GM18867 (cell line): ENCODE measurements at regions not wholly inside any gene's neighbourhood (a gene's known extent, or its start where the extent isn't known, plus 50 kb on each side); places are given as distances from the start of the nearest gene placed in this dataset.
"Not testable (repeated sequence)": the region's sequence is repeated elsewhere in the genome, so short reads cannot be mapped to it uniquely, and the experiment has no call there.

Source experiments
- ATAC-seq: cut with Tn5 transposase; IDR thresholded peaks from one replicate; pipeline ENCODE4 v1.9.1; 2021; ENCODE audit warnings: mild to moderate bottlenecking, moderate library complexity; ENCODE audit not compliant: unreplicated experiment

DNA sequence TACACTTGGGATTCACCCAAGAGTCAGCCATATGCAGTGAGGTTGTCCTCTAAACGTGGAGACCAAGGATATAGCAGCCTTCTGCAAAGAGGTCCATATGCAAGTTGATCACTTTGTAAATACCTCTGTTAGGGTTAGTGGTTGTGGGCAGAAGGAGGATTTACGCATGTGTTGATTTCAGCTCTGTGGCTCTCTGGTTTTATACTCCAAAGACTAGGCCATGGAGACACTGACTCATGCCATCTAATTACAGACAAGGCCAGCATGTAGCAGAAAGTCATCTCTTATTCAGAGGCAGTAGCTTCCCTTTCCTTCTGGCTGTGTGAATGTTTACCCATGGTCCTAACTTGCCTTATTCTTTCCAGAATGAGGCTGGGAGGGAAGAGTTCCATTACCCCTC is 140.9 kb upstream of the GOLGA6L4 start:
- ATAC-seq, result not testable (repeated sequence)

DNA sequence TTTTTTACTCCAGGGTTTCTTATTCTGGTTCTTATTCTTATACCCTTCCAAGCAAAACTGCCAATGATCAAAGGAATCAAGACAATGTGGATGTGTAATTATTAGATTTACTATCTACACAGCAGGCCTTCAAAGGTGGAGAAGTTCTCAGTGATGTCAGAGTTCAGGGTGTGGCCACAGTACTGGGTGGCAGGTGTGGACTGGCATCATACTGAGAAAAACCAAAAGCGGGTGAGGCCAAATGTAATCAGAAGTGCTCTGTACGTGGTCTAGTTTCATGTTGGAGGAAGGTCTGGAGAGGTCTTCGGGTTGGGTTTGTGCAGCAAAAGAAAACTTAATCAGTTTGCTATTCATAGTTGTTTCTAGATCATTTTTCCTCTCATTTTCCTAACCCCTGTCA is 138.5 kb upstream of the GOLGA6L4 start:
- ATAC-seq, result not testable (repeated sequence)

DNA sequence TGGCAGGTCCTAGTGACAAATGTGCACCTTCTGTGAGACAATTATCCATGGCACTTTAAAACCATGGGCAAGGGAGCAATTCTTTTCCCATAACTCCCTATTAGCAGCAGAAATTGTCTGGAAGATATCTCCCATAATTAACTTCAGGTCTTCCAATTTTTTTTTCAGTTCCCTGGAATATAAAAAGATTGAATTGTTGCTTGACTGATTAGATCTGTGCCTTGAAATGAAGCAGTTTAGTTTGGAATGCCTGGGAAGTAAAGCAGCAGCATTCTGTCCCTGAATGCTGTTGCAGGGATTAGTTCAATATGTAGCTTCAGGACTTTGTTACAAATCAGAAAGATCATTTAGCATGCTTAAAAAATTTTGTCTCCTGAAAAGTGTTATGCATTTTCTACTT is 137.0 kb upstream of the GOLGA6L4 start:
- ATAC-seq, result no peak

DNA sequence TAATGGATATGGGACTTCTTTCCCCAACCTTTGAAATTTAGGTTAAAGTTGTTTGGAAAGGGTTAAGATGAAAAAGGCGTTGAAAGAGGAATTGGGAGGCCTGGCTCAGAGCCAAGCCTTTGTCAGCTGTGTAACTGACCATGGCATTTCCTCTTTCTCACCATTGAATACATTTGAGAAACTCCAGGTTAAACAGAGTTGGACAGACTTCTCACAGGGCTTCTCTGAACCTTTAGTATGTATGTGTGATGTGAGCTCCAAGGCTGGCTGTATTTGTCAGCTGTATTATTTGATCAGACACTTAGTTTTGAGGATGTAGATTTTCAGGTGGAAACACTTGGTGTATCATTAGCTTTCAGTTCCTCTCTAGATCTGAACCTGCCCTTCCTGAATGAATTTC is 136.4 kb upstream of the GOLGA6L4 start:
- peak; percentile 47 for ATAC-seq

DNA sequence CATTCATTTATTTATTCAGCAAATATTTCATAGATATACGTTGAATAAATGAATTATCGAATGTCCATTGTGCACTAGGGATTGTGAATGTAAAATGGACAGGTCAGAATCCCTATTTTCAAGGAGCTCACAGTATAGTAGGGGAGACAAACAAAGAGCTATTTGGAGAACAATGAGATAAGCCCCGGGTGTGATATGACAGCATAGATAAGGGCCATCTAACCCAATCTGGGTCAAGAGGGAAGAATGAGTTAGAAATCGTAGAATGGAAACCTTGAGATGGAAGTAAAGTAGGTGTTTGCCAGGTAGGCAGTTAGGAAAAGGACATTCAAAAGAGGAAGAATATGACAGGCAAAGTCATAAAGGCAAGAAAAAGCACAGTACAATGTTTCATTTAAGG is 132.2 kb upstream of the GOLGA6L4 start:
- no peak for ATAC-seq

DNA sequence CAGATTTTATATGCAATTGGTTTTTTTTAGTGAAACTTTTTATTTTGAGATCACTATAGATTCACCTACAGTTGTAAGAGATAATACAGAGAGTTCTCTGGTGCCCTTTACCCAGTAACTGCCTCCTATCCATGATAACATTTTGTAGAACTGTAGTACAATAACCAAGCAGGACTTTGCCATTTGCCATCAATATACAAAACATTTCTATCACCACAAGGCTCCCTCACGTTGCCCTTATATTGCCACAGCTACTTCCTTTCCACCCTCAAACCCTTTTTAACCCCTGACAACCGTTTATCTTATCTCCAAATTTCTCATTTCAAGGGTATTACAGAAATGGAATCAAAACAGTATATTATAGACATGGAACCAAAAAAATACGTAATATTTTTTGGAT is 130.7 kb upstream of the GOLGA6L4 start:
- no peak for ATAC-seq

DNA sequence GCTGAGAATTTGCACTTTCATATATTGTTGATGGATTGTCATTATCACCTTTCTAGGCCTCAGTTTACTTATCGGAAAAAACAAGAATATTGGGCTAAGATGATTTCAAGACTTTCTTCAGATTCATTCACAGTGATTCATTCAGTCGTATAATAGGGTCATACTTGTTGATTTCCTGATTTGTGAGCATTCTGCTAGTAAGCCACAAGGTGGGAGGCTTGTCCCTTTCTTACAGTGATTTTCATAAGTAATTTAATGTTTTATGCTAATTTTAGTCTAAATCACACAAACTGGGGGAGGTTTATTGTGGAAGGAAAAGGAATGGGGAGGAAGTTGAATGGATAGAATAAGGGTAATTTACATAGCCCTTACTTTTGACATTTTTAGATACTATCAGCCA is 126.8 kb upstream of the GOLGA6L4 start:
- ATAC-seq, result no peak

DNA sequence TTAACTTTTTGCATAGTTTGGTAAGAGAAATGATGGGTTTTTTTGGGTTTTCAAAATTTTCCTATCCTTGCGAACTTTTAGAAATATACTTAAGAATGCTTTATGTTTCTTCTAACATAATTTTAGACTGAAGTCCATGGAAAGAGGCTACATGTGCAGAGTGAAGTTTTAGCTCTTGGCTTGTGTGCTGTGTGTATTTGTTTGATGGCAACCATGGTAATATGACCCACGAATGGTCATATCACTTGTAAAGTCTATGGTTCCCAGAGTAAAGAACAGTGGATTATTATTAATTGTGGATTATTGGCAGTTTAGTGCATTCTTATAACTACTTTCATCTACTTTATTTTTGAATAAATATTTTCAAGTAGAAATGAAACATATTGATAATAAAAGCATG is 124.0 kb upstream of the GOLGA6L4 start:
- no peak for ATAC-seq

DNA sequence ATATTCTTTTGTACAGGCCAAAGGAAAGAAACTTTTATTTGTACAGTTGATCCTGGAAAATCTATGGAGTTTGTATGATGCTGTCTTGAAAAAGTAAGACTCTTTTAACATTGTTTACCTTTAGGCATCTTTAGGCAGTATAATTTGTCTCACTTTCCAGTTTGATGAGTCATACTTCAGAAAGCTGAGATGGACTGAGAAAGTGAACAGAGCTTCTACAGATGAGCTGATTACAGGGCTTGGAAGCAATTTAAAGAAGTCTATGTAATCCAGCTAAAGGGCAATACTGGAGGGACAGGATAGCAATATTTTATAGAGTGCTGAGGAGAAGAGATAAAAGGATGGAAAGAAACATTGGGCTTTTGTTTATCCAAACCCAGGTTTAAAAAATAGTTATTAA is 123.5 kb upstream of the GOLGA6L4 start:
- ATAC-seq, result no peak

DNA sequence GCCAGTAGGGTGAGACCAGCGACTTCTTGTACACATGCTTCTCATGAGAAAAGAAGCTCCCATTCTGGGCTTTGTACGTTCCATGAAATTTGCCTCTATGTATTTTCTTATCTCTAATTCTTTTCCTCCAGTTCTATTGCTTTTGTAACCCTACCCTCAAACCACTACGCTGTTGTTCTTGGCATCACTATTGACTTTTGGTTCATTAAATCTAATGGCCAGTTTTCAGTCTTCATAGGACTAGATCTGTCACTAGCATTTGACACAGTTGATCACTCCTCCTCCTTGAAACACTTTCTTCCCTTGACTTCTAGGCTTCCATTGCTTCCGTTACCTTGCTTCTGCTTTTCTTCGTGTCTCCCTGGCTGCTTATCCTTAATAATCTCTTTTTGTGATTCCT is 121.7 kb upstream of the GOLGA6L4 start:
- no peak for ATAC-seq

DNA sequence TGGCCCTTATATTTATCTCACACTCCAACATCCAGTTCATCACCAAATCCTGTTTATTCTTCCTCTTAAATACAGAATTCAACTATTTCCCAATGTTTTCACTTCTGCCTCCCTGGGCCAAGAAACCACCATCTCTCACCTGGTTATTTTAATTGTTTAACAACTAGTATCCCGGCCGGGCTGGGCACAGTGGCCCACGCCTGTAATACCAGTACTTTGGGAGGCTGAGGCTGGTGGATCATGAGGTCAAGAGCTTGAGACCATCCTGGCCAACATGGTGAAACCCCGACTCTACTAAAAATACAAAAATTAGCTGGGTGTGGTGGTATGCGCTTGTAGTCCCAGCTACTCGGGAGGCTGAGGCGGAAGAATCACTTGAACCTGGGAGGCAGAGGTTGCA is 120.9 kb upstream of the GOLGA6L4 start:
- not testable (repeated sequence) for ATAC-seq

DNA sequence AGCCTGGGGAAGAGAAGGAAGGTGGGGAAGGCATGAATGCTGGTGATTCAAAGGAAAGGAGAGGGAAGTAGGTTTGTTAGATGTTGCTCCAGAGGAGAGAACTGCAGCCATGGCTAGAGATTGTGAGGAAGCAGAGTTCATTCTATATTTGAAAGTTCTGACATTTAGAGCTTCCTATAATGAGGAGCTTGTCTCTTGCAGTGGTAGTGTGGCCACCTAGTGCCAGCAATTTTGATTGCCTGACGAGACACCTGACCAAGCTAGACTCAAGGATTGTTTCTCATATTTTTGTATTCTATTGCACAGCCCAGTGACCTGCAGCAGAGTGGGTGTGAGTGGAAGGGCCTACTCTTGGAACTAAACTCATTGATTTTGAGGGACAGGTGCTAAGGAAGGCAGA is 116.2 kb upstream of the GOLGA6L4 start:
- ATAC-seq, result not testable (repeated sequence)

DNA sequence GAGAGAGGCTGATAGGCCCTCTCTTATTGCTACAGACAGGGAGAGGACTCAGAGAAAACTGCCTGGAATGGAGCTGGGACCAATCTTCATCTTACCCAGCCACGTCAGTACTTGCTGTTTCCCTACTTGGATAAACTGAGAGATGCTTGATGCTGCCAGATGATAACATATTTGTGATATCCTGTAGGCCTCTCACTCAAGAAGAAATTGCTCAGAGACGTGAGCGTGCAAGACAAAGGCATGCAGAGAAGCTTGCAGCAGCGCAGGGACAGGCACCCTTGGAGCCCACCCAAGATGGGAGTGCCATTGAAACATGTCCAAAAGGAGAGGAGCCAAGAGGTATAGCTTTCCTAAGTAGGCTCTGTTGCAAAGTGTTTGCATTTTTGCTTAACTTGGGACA is 114.7 kb upstream of the GOLGA6L4 start:
- not testable (repeated sequence) for ATAC-seq

DNA sequence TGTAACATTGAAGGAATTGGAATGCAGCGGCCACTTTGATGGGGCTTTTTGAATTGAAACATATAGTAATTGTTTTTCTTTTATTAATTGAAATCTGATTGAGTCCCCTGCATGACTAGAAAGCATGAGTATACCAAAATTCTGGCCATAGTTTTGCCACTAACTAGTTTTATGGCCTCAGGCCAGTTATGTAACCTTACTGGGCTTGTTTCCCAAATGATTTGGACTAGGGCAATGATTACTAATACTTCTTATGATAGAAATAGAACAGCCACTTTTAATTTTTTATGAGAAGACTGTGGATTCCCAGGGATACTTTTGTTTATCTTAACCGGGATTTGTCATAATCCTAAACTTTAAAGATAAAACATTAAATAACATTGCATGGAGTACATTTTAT is 106.9 kb upstream of the GOLGA6L4 start:
- not testable (repeated sequence) for ATAC-seq

DNA sequence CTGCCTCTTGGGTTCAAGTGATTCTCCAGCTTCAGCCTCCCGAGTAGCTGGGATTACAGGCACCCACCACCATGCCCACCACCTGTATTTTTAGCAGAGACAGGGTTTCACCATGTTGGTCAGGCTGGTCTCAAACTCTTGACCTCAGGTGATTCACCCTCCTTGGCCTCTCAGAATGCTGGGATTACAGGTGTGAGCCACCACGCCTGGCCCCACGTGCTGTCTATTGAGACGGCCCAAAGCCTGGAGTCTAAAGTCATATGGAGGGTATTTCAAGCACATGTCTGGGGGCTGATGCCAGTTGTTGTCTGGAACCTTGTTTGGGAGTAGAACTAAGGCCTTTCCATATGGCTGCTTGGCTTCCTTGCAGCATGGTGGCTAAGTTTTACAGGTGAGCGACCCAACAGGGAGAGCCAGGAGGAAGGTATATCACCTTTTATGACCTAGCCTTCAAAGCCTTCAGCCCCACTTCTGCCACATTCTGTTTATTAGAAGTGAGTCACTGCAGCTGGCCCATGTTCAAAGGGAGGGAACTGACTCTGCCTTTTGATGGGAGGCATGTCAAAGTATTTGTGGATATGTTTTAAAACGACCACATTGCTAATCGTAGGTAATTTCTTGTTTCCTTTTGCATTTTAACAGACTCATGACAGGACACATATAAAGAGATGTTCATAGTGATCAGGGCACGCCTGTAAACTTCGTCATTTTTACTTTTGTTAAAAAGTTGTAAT is 105.3 kb upstream of the GOLGA6L4 start:
- not testable (repeated sequence) for ATAC-seq

DNA sequence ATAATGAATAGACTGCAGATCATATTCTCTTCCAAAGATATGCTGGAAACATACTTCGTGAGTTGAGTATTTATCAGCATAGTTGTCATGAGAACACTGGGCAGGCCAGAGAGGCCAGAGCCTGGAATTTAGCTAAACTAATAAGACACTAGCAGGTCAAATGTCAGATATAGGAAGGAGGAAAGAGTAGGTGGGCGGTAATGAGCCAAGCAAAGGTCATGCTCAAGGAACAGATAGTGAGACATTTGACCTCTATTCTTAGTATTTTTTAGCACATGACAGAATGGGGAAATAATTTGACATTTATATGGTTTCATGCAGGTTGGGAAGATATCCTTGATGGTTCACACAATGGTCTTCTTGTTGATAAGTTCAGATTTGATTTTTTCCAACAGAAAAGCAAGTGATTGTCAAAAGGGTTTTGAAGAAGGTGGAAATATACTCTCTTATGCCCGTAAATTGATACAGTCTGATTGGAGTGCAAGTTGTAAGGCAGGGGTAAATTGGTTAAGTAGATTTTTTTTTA is 99.6 kb upstream of the GOLGA6L4 start:
- not testable (repeated sequence) for ATAC-seq

DNA sequence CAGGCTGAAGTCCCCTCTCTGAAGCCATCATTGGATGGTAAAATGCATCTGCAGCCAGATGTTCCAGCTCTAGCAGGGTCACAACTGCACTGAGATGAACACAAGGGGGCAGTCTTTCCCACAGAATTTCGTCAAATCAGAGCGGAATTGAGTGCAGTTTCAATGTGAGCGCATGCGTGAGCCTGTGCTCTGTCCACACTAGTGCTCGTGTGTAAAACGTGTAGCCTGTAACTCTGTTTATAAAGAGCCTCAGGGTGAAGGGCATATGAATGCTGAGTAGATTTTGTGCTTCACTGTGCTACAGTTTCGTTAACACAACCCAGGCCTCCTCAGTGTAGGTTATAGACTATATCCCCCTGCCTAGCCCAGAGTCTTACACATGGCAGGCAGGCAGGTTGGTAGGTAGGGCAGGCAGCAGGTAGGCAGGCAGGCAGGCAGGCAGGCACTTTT is 92.7 kb upstream of the GOLGA6L4 start:
- peak; percentile 91 for ATAC-seq

DNA sequence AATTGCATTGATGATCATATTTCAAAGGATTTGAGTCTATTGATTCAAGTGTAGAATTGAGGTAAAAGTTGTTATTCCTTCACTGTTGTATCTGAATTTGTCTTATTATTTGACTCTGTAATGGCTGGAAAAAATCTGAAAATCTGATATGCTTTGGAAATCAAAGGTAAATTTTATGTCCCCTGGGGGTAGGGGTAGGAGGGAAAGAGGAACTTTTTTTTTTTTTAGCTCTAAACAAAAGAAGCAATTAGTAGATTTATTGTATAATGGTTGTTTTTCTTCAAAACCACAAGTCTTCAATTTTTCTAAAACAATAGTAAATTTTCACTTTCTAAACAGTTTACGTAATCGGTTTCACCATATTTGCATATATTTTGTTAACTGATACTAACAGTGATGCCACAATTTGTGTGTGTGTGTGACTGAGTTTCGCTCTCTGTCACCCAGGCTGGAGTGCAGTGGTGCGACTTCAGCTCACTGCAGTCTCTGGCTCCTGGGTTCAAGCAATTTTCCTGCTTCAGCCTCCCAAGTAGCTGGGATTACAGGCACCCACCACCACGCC is 91.7 kb upstream of the GOLGA6L4 start:
- peak; percentile 78 for ATAC-seq

DNA sequence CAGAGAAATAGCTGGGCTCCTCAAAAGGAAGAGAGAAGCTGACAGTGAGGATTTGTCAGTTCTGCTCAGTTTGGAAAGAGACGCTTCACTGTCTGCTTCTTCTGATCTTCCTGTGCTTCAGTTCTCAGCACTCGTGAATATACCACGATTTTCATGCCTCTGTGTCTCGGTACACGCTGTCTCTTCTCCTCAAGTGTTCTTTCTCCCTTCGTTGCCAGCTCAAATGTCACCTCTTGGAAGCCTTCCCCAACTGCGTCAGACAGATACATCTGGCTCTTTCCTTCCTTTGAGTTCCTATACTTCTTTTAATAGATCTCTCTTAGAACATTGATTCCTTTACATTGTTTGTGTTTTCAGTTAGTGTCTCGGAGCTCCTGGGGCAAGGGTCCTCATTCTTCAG is 90.6 kb upstream of the GOLGA6L4 start:
- not testable (repeated sequence) for ATAC-seq

DNA sequence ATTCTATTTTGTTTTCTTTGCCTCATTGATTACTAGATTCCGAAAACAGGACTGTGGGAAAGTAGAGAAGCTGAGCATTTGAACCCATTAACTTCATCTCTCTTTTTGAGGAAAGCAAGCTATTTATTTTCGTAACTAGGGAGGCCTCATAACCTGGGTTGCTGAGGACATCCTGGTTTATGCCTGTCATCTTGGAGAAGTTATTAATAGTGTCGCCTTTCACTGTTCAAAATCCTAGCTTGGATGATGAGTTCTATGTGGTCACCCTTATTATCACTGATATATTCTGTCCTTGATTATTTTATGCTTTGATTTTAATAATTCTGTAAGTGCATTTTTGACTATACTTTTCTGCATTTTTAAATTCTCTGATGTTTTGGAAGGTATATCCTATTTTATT is 89.3 kb upstream of the GOLGA6L4 start:
- not testable (repeated sequence) for ATAC-seq

DNA sequence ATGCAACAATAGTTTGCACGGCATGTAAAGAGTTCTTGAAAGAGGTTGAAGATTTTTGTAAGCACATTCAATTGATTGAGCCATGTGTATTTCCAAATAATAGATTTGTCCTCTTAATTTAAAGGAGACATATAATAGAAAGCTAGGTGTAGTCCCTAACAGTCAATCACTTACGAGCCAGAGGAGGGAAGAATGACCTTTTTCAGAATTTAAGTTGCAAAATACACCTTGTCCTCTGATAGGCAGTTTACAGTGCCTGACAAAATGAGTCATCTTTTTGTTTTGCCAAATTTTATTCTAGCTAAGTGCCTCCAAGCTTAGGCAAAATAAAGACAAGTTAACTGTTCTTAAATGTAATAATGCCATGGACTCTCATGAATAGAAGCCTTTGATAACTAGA is 88.3 kb upstream of the GOLGA6L4 start:
- ATAC-seq, result not testable (repeated sequence)

DNA sequence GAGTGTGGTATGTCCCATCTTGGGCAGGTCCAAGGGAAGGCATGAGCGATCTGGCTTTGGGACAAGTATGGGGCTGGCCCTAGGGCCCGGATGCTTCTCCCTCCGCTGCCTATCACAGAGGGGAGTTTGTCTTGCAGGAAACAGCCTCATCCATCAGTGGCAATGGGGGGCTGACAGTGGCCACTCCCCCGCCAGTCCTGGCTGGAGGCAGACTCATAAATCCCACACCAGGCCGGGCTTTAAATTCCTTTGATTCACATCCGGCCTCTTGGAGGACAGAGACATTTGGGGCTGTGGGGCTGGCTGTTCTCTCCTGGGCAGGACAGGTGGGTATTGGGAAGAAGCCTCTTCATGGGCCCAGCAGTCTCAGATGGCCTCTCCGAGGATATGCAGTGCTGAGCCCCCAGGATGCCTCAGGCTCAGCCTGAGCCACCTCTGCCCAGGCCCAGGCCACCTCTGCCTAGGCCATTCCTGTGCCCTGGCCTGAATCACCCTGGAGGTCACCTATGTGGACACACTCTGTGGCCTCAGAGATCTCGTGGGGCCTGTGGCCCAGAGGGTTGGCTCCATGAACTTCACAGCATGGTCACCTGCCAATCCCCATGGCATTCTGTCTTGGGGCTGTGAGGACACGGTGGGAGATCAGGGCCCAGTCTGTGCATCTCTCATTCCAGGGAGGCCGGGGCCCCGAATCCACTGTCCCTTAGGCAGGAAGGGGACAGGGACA is 84.2 kb upstream of the GOLGA6L4 start:
- no peak for ATAC-seq
